Prostate gland (tissue), 2 donors: ENCODE measurements at regions not wholly inside any gene's neighbourhood (a gene's known extent, or its start where the extent isn't known, plus 50 kb on each side); places are given as distances from the start of the nearest gene placed in this dataset.

Source experiments
- DNase-seq: peaks from one replicate; pipeline ENCODE4 v3.0.0-alpha.2; 2019; ENCODE audit warnings: low spot score
- H3K27ac ChIP-seq, 2 donors: fragments of 200-600 bp; sonication (generic); 2 replicates each; pipeline ENCODE4 v1.5.1; 2017 to 2019
- H3K27me3 ChIP-seq: fragments of 200-600 bp; sonication (generic); replicated peaks from 2 replicates; pipeline ENCODE4 v1.5.1; 2019; ENCODE audit not compliant: insufficient read depth
- H3K36me3 ChIP-seq, 2 donors: fragments of 200-600 bp; sonication (generic); 1 replicate in 1 of 2; 2 replicates in 1 of 2; pipeline versions ENCODE4 v1.5.1 to v1.8.1; 2017 to 2019
- H3K4me1 ChIP-seq: fragments of 200-600 bp; sonication (generic); replicated peaks from 2 replicates; pipeline ENCODE4 v1.5.1; 2019
- H3K4me3 ChIP-seq, 2 donors: fragments of 200-600 bp; sonication (generic); 2 replicates each; pipeline ENCODE4 v1.5.1; 2017 to 2019
- H3K9me3 ChIP-seq: fragments of 200-600 bp; sonication (generic); 2 replicates; pipeline ENCODE4 v1.5.1; 2017
- POLR2A ChIP-seq: fragments of 450-650 bp; IDR thresholded peaks from one replicate; pipeline ENCODE4 v1.6.1; 2016; ENCODE audit warnings: antibody characterized with exemption, mild to moderate bottlenecking
- POLR2AphosphoS5 ChIP-seq: sonication (generic); formaldehyde crosslinking; IDR thresholded peaks from one replicate; pipeline ENCODE4 v1.6.1; 2017; ENCODE audit warnings: antibody characterized with exemption
- WGBS: methylation state at CpG from one replicate; pipeline ENCODE4 v1.1.5; 2018; 5-methylcytosine and 5-hydroxymethylcytosine counted together
- intact Hi-C: fragments of 100-400 bp; cut with DNase I; formaldehyde crosslinking; loops from one replicate; pipeline ENCODE4 v1.14.2; 2022
- TF ChIP-seq, protein P1 (sequence below), 4 experiments: fragments of 200-600 bp in 2 of 4; fragments of 450-650 bp in 2 of 4; sonication (generic) in 2 of 4; IDR thresholded peaks; 1 replicate in 3 of 4; 2 replicates in 1 of 4; pipeline ENCODE4 v1.5.1; 2016 to 2019; ENCODE audit warnings: antibody characterized with exemption in 4 of 4, mild to moderate bottlenecking in 2 of 4, moderate library complexity in 2 of 4

DNA sequence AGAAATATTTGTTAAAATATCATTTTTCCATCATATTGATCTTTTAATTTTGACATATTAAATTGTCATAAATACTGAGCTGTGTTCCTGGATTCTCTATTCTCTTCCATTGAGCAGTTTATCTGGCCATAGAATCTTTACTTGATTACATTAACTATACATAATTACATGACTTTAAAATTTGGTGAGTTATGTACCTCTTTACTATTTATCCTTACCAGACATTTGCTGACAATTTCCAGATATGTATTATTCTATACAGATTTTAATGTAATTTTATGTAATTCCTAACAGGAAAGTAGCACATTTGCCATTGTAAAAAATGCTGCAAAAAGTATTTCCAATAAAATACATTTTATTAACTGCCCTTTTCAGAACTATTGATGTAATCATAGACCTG is 770.3 kb downstream of the KCTD16 start:
- Histone ChIP-seq H3K27me3 (no peaks in the 10 kb centered on the region), H3K4me3 (no peak overlapping the region), H3K36me3 (no peaks in the 10 kb centered on the region), H3K9me3 (no peaks in the 10 kb centered on the region), H3K27ac (no peak overlapping the region), H3K4me1 (no peaks in the 10 kb centered on the region)
- TF ChIP-seq POLR2A (no peak), POLR2AphosphoS5 (no peak)
- TF ChIP-seq, protein P1, sequence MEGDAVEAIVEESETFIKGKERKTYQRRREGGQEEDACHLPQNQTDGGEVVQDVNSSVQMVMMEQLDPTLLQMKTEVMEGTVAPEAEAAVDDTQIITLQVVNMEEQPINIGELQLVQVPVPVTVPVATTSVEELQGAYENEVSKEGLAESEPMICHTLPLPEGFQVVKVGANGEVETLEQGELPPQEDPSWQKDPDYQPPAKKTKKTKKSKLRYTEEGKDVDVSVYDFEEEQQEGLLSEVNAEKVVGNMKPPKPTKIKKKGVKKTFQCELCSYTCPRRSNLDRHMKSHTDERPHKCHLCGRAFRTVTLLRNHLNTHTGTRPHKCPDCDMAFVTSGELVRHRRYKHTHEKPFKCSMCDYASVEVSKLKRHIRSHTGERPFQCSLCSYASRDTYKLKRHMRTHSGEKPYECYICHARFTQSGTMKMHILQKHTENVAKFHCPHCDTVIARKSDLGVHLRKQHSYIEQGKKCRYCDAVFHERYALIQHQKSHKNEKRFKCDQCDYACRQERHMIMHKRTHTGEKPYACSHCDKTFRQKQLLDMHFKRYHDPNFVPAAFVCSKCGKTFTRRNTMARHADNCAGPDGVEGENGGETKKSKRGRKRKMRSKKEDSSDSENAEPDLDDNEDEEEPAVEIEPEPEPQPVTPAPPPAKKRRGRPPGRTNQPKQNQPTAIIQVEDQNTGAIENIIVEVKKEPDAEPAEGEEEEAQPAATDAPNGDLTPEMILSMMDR (IDR thresholded peaks at IDR 0.05), result no peak
- intact Hi-C loops, result no loop called here
- no peak for DNase-seq

DNA sequence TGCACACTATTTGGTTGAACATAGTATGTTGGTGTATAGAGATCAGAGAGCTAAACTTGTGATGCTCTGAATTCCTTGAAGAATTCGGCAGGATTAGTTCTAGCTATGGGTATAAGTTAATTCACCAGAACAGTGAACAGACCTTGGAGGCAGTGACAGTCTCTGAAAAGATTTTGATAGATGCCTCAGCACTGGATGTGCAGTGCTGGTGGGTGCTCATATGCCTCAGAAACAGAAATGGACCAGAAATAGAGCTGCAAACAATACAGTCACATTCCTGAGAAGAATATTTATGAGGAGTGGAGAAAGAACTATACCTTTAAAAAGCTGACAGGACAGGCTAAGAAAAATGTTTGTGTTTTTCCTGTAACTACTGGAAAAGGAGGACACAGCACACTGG is 747.7 kb downstream of the KCTD16 start:
- WGBS, result 71% methylated on average over 1 of the region's 1 CpG
- H3K36me3 ChIP-seq, result no peaks in the 10 kb centered on the region
- no peaks in the 10 kb centered on the region for H3K9me3 ChIP-seq
- no peaks in the 10 kb centered on the region for H3K27me3 ChIP-seq
- intact Hi-C loops, result no loop called here
- no peak for TF ChIP-seq POLR2A
- TF ChIP-seq, protein P1 (IDR thresholded peaks at IDR 0.05), result no peak
- no peak for TF ChIP-seq POLR2AphosphoS5
- DNase-seq, result no peak
- no peak overlapping the region for H3K27ac ChIP-seq
- no peaks in the 10 kb centered on the region for H3K4me1 ChIP-seq
- no peak overlapping the region for H3K4me3 ChIP-seq

DNA sequence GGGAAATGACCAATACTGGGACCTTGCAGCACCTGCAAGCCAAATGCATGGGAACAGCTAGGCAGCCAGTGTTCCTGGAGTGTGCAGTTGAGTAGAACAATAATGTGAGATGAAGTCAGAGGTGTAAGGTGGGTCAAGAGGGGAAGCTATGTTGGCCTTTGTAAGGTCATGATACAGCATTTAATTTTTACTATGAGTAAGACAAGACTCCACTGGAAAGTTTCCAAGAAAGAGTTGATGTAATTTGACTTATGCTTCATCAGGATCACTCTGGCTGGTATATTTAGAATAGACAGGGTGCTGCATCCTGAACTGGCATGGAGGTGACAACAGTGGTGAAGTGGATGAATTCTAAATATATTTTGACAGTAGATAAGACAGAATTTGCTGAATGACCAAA is 744.8 kb downstream of the KCTD16 start:
- intact Hi-C loops, result no loop called here
- TF ChIP-seq POLR2A (no peak), POLR2AphosphoS5 (no peak)
- TF ChIP-seq, protein P1 (IDR thresholded peaks at IDR 0.05), result no peak
- Histone ChIP-seq H3K4me3 (no peak overlapping the region), H3K27ac (no peak overlapping the region), H3K9me3 (no peaks in the 10 kb centered on the region), H3K27me3 (no peaks in the 10 kb centered on the region), H3K4me1 (no peaks in the 10 kb centered on the region), H3K36me3 (no peaks in the 10 kb centered on the region)
- no peak for DNase-seq

DNA sequence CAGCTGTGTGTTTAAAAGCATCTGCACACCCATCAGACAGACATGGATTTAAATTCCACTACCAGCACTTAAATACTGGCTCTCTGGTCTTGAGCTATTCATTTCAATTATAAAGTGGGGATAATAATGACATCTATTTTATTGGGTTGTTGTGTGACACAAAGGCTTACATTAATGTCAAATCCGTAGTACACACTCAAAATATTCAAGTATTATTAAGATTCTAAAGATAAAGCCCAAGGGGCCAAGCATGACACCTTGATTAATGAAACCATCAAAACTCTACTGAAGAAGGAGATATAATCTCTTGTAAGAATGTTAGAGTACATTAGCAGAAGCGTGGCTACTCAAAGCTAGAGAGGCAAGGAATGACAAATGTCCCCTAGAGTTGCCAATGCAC is 743.0 kb downstream of the KCTD16 start:
- 25% methylated on average over 2 of the region's 2 CpGs for WGBS
- no peak for DNase-seq
- intact Hi-C loops, result no loop called here
- Histone ChIP-seq H3K9me3 (no peaks in the 10 kb centered on the region), H3K36me3 (no peaks in the 10 kb centered on the region), H3K4me3 (no peak overlapping the region), H3K4me1 (no peaks in the 10 kb centered on the region), H3K27me3 (no peaks in the 10 kb centered on the region), H3K27ac (no peak overlapping the region)
- TF ChIP-seq, protein P1 (IDR thresholded peaks at IDR 0.05), result no peak
- TF ChIP-seq POLR2AphosphoS5, result no peak

DNA sequence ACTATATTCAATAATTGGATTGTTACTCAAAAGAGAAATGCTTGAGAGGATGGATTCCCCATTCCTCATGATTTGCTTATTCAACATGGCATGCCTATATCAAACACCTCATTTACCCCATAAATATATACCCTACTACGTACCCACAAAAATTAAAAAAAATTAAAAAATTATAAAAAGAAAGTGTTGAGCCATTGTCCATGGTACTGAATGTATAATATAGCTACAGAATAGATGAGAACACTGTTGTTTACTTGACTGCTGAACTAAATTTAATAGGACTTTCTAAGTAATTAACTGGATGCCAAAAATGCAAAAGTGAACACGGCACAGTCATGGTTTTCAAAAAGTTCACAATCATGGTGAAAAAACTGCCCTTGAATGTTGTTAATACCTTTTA is 725.8 kb downstream of the KCTD16 start:
- H3K9me3 ChIP-seq, result no peaks in the 10 kb centered on the region
- WGBS, result 56% methylated on average over 2 of the region's 2 CpGs
- H3K27ac ChIP-seq, result no peak overlapping the region
- DNase-seq, result no peak
- H3K27me3 ChIP-seq, result no peaks in the 10 kb centered on the region
- no peaks in the 10 kb centered on the region for H3K36me3 ChIP-seq
- no peak for TF ChIP-seq POLR2A
- TF ChIP-seq, protein P1 (IDR thresholded peaks at IDR 0.05), result no peak
- no peak for TF ChIP-seq POLR2AphosphoS5
- no peak overlapping the region for H3K4me3 ChIP-seq
- H3K4me1 ChIP-seq, result no peaks in the 10 kb centered on the region
- intact Hi-C loops, result no loop called here
